ENCODE measurements at regions not wholly inside any gene's neighbourhood (a gene's known extent, or its start where the extent isn't known, plus 50 kb on each side); places are given as distances from the start of the nearest gene placed in this dataset.

DNA sequence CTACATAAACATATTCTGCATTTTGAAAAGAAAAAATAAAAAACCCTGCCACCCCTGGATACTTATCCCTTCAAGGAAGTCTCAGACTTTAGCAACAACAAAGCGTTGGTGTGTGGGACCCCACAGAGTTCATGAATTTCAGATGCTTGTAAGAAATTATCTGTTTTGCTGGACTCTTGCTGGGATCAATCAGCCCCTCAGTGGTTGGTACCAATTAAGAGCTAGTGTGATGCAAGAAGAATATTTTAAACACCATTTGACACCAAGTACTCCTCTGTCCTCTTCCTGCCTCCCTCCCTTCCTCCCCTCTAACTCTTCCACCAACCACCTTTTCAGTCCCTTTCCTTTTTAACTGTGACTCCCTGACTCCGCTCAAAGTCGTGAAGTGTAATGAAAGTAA, 51.5 kb downstream of the SST start:
- DNase-seq (no peak), ATAC-seq (no peak)

- ATAC-seq (no peak), DNase-seq (no peak)
Observed at GRCh38 chr3:187617213-187617612, 53.0 kb downstream of the SST start.

GRCh38 chr3:187616307-187616972, 53.8 kb downstream of the SST start:
- DNase-seq: peak; percentile 72
- peak; percentile 71 for ATAC-seq

- DNase-seq (no peak), ATAC-seq (no peak)
Observed at GRCh38 chr3:187615630-187616029, 54.6 kb downstream of the SST start.

DNA sequence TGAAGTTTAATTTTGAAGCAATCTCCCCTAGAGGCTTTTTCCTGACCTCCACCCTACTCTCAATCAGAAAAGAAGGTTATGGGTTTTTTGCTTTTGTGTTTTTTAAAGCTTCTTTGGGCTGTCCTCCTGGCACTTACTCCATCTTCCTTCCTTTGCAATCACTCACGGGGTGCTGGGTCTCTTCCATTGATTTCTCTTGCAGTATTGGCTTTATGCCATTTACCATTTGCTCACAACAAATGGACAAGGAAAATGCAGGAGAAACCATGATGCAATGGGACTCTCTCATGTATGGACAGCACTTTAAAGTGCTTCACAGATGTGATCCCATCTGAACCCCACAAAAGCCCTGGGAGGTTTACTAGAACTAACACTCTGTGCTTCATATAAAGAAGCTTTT, 57.5 kb downstream of the SST start:
- ATAC-seq: no peak
- DNase-seq: no peak

- ATAC-seq: no peak
- DNase-seq: no peak
Observed at GRCh38 chr3:187610981-187611511, 59.1 kb downstream of the SST start.

DNA sequence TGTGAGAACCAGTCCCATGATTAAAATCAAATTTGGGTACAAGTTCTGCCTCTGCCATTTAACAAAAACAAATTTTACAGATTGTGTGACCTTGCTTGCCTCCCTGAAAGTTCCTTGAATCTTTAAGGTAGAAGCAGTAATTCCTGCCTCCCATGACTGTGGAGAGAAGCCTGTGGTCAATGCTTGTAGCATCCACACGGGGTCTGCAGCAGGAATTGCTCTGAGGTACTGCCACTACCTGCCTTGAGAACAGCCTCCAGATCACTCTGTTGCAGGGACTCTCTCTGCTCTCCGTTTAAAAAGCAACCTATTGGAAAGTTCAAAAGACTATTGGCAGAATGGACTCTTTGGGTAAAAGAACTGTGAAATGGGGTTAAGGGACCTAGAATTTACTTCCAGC, 75.9 kb downstream of the SST start:
- DNase-seq: no peak
- no peak for ATAC-seq

DNA sequence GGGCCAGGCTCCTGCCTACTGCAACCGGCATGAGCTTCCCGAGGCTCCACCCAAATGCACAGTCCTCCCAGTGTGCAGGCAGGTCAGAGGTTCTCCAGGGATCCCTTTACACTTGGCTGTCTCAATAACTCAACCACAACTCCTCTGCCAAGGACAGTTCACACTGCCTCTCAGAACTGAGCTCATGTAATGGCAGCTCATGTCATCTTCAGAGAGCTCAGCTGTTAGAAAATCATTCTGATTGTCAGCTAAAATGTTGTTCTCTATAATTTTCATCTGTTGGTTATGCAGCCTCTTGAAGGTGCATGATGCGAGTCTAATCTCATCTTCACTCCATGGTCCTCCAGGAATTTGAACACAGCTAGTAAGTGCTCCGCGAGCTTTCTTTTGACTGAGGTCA, 76.7 kb downstream of the SST start:
- DNase-seq (no peak), ATAC-seq (no peak)

GRCh38 chr3:187590861-187591576, 79.2 kb downstream of the SST start:
- ATAC-seq (no peak), DNase-seq (no peak)

DNA sequence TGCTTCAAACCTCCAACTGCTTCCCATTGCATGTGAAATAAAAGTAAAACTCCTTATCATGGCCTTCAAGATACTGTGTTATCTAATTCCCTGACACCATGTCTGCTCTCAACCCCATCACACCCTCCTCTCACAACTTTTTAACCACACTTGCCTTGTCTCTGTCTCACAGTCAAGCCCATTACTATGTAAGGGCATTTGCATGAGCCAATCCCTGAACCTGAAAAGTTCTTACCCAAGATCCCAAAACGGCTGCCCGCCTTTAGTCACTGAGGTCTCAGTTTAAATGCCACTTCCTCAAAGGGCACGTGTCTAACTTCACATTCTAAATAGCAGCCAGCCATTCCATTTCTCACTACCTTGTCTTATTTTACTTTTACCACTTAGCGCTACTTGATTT, 83.1 kb downstream of the SST start:
- ATAC-seq (no peak), DNase-seq (no peak)

DNA sequence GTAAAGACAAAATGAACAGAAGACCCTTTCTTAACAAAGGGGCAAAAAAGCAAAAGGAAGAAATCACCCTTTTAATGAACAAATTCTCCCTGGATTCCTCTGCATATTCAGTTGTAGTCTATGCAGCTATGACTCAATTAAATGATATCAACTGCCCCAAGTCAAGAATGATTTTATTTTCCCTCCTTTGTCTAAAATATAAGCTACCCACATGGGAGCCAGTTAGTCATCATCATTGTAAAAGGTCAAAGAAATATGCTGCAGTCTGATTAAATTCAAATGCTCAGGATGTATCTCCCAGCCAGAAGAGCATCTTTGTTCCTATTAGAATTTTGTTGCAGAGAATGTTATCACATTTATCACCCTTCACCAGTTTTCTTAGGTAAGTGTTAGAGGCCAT, 84.0 kb downstream of the SST start:
- ATAC-seq: no peak
- no peak for DNase-seq

DNA sequence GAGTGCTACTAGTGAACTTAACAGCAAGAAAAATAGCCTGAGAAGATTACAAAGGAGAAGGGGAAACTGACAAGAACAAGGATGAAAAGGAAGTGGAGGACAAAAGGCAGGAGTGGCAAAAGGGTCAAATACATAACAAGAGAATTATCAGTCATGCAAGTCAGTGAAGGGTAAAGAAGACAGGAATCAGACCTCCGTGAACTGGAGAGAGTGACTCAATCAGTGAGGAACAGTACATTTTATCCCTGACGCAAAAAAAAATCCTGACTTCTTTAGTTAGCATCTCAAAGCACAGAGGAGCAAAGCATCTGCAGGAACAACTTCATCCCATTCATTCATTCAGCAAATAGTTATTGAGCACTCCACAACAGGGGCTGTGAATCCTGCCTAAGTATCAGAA, 97.8 kb downstream of the SST start:
- ATAC-seq (no peak), DNase-seq (no peak)

GRCh38 chr3:187571701-187572100, 98.5 kb downstream of the SST start:
- ATAC-seq: no peak
- DNase-seq: no peak

GRCh38 chr3:187570776-187571175, 99.4 kb downstream of the SST start:
- ATAC-seq: no peak
- DNase-seq: no peak

DNA sequence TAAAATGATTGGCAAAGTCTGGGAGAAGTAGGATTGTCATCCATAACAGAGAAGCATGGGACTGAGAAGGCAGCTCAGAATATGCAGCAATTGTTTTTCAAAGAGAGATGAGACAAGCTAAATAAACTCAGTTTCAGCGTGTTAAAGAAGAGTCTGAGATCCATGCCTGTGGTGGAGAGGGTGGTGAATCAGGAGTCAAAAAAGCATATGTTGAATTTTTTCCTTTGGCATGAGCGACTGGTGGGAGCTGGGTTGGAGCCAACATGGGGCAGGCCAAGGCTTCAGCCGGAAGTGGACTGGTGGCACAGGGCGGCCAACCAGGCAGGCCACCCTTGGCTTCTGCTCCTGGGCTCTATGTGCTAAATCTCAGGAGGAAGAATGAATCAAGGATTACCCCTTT, 102.0 kb downstream of the SST start:
- DNase-seq (no peak), ATAC-seq (no peak)

DNA sequence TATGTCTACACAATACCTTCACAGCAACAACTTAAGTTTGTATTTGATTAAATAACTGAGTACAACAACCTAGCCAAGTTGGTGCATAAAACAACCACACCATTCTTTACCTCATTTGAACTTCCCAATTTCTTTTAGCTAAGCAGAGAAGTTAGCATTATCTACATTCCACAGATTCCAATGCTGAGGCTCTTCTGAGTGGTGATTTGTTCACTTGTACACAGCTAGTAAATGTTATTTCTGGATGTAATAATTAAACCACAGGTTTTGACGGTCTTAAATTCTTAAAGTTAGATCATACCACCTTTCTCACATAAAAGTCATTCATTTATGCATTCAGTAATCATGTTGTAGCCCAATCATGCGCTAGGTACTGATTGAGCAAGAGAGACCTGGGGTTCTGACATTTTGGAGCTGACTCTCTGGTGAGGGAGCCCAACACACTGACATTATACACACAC, 102.5 kb downstream of the SST start:
- DNase-seq (no peak), ATAC-seq (no peak)

- DNase-seq (no peak), ATAC-seq (no peak)
Observed at GRCh38 chr3:187567021-187567420, 103.2 kb downstream of the SST start.

GRCh38 chr3:187565701-187566100, 104.5 kb downstream of the SST start:
- DNase-seq (no peak), ATAC-seq (no peak)

DNA sequence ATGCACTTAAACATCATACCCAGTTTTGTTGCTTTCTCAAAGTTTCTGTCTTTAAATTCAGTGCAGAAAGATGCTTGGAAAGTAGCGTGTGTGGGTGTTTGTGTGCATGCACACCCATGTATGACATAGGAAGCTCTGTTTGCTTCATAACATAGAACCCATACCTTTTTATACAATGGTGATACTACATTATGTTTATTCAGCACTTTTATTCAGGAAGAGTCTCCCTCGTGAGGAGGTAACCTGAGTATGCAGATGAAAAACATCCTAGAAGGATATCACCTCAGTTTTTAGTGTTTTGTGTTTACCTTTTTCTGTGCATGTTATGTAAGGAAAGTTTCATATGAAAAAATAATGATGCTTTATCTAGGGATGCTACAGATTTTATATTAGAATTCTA, 111.2 kb downstream of the SST start:
- DNase-seq: no peak

DNA sequence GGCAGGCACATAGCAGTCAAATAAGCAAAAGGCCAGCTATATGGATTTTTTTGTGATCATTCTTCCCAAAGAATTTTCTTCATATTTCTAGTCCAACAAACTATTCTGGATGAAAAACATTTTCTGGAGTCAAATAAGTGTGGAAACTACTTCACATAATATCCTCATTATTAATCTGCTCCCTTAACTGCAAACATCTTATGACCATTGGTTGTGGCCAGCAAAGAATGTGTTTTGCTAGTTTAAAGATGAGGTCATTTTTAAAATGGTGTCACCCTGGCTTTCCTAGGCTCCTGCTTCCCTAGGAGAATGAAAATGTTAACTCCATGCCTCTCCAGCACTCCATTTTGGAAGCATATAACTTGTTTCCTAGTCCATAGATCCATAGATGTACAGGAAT, 118.8 kb downstream of the SST start:
- ATAC-seq (no peak), DNase-seq (no peak)

More for the DNA sequence above, 111.2 kb downstream of the SST start:
- ATAC-seq: no peak

- DNase-seq: no peak
- ATAC-seq: no peak
Observed at GRCh38 chr3:187550446-187550845, 119.7 kb downstream of the SST start.

- no peak for ATAC-seq
- DNase-seq: no peak
Observed at GRCh38 chr3:187545366-187545765, 124.8 kb downstream of the SST start.

DNA sequence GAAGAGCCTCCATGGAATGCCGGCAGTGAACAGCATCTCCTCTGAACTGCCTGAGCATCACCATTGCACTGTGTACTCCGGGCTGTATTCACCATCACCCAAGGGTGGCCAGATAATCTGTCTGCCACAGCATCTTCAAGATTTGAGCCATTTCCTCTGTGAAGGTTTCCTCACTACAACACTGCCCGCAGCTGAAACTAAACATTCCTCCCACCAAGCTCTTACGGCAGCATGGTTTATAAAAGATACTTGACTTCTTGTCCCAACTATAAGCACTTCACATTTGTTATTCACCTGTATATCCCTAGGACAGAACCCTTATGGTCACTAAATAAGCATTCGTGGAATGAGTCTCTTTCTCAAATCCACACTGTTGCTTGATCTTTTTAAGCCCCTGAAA, 125.9 kb downstream of the SST start:
- no peak for ATAC-seq
- no peak for DNase-seq

DNA sequence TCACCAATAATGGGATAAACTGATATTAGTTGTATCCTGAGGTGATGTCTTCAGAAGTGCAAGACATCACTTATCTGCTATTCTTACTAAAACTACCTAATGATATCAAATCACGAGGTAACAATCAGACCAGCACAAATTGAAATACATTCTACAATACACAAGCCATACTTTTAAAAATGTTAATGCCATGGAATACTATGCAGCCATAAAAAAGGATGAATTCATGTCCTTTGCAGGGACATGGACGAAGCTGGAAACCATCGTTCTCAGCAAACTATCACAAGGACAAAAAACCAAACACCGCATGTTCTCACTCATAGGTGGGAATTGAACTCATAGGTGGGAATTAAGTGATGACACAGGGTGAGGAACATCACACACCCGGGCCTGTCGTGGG, 129.3 kb downstream of the SST start:
- ATAC-seq (no peak), DNase-seq (no peak)

Measured in stimulated activated naive CD8-positive, alpha-beta T cell treated with anti-CD3 and anti-CD28 coated beads, Interleukin-15, Interleukin-2, amounts not matched to agents 100 U/mL and 50 U/mL, for 24 hours (primary cell).